ENCODE measurements at regions not wholly inside any gene's neighbourhood (a gene's known extent, or its start where the extent isn't known, plus 50 kb on each side); places are given as distances from the start of the nearest gene placed in this dataset.

DNA sequence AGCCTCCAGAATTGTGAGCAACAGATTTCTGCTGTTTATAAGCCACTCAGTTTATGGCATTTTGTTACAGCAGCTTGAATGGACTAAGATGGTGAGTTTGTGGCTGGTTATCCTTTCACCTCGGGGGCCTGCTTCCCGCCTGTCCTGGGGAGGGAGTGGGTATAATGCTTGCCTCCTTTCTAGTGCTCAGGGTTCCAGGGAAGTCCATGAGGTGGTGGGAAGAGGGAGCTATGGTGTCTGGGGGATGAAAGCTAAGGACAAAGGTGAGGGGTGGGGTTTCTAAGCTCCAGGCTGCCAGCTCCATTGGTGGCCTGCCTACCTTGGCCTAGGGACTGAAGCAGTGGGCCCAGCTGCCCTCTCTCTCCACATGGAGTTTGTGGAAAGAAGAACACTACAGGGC, 50.2 kb upstream of the SDK2 start:
- TF ChIP-seq, protein P1, sequence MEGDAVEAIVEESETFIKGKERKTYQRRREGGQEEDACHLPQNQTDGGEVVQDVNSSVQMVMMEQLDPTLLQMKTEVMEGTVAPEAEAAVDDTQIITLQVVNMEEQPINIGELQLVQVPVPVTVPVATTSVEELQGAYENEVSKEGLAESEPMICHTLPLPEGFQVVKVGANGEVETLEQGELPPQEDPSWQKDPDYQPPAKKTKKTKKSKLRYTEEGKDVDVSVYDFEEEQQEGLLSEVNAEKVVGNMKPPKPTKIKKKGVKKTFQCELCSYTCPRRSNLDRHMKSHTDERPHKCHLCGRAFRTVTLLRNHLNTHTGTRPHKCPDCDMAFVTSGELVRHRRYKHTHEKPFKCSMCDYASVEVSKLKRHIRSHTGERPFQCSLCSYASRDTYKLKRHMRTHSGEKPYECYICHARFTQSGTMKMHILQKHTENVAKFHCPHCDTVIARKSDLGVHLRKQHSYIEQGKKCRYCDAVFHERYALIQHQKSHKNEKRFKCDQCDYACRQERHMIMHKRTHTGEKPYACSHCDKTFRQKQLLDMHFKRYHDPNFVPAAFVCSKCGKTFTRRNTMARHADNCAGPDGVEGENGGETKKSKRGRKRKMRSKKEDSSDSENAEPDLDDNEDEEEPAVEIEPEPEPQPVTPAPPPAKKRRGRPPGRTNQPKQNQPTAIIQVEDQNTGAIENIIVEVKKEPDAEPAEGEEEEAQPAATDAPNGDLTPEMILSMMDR (IDR thresholded peaks at IDR 0.05) = no peak
- Histone ChIP-seq H3K27ac (no peak overlapping the region), H3K36me3 (no peaks in the 10 kb centered on the region), H3K4me1 (no peaks in the 10 kb centered on the region), H3K9me3 (no peaks in the 10 kb centered on the region), H3K27me3 (no peaks in the 10 kb centered on the region), H3K4me3 (no peak overlapping the region)
- DNase-seq = no peak
- intact Hi-C loops (cut with DNase I; ENCODE audit: low total_unique reads) (no loop called here), in situ Hi-C loops (cut with MboI; ENCODE audit: low pct_ligation_motif_present in 1 of 4, low pct_unique_long_range_greater_than_20kb in 1 of 4, low sequenced_read_pairs in 3 of 4) (no loop called here)
- WGBS, 2 donors (ENCODE audit: low coverage in 1 of 2) = 100% methylated on average over 2 of the region's 2 CpGs; no CpG with 5 or more reads in 1 of the 2 donors

GRCh38 chr17:73695035-73695738, 50.9 kb upstream of the SDK2 start:
- Histone ChIP-seq H3K27me3 (no peaks in the 10 kb centered on the region), H3K9me3 (no peaks in the 10 kb centered on the region), H3K4me1 (no peaks in the 10 kb centered on the region), H3K4me3 (no peak overlapping the region), H3K36me3 (no peaks in the 10 kb centered on the region), H3K27ac (no peak overlapping the region)
- in situ Hi-C loops (cut with MboI; ENCODE audit: low pct_ligation_motif_present in 1 of 4, low pct_unique_long_range_greater_than_20kb in 1 of 4, low sequenced_read_pairs in 3 of 4) (no loop called here), intact Hi-C loops (cut with DNase I; ENCODE audit: low total_unique reads) (no loop called here)
- no peak for DNase-seq
- WGBS, 2 donors (ENCODE audit: low coverage in 1 of 2) = 55% methylated on average over 2 of the region's 2 CpGs; no CpG with 5 or more reads in 1 of the 2 donors
- TF ChIP-seq POLR2A (IDR thresholded peaks at IDR 0.05) = no peak
- no peak for TF ChIP-seq EP300 (IDR thresholded peaks at IDR 0.05; ENCODE audit: low read depth)
- TF ChIP-seq POLR2AphosphoS5 (IDR thresholded peaks at IDR 0.05) = no peak
- TF ChIP-seq, protein P1 (IDR thresholded peaks at IDR 0.05) = no peak

GRCh38 chr17:73696251-73696650, 52.0 kb upstream of the SDK2 start:
- intact Hi-C loops (cut with DNase I; ENCODE audit: low total_unique reads) (no loop called here), in situ Hi-C loops (cut with MboI; ENCODE audit: low pct_ligation_motif_present in 1 of 4, low pct_unique_long_range_greater_than_20kb in 1 of 4, low sequenced_read_pairs in 3 of 4) (no loop called here)
- no peak for DNase-seq
- no peaks in the 10 kb centered on the region for H3K9me3 ChIP-seq
- H3K4me1 ChIP-seq = no peaks in the 10 kb centered on the region
- no peaks in the 10 kb centered on the region for H3K36me3 ChIP-seq
- WGBS, 2 donors (ENCODE audit: low coverage in 1 of 2) = 90 to 100% methylated on average over 3 of the region's 3 CpGs
- H3K27me3 ChIP-seq = no peaks in the 10 kb centered on the region
- H3K27ac ChIP-seq = no peak overlapping the region
- TF ChIP-seq, protein P1 (IDR thresholded peaks at IDR 0.05) = no peak
- TF ChIP-seq EP300 (IDR thresholded peaks at IDR 0.05; ENCODE audit: low read depth) (no peak), POLR2A (IDR thresholded peaks at IDR 0.05) (no peak), POLR2AphosphoS5 (IDR thresholded peaks at IDR 0.05) (no peak)
- no peak overlapping the region for H3K4me3 ChIP-seq

- intact Hi-C loops (cut with DNase I; ENCODE audit: low total_unique reads) (no loop called here), in situ Hi-C loops (cut with MboI; ENCODE audit: low pct_ligation_motif_present in 1 of 4, low pct_unique_long_range_greater_than_20kb in 1 of 4, low sequenced_read_pairs in 3 of 4) (no loop called here)
- DNase-seq = peak; percentile 60
- TF ChIP-seq POLR2AphosphoS5 (IDR thresholded peaks at IDR 0.05) = no peak
- TF ChIP-seq, protein P1 (IDR thresholded peaks at IDR 0.05) = peak in 4 of 5 experiments; percentile 12 to 51 (median 23)
- Histone ChIP-seq H3K4me3 (no peak overlapping the region), H3K36me3 (no peaks in the 10 kb centered on the region), H3K27ac (no peak overlapping the region), H3K9me3 (no peaks in the 10 kb centered on the region), H3K27me3 (no peaks in the 10 kb centered on the region), H3K4me1 (no peaks in the 10 kb centered on the region)
- WGBS, 2 donors (ENCODE audit: low coverage in 1 of 2) = 27 to 43% methylated on average over 4 to 5 of the region's 5 CpGs
Observed at GRCh38 chr17:73697872-73698271, 53.6 kb upstream of the SDK2 start.

All from transverse colon (tissue), 4 donors.